ENCODE measurements at regions not wholly inside any gene's neighbourhood (a gene's known extent, or its start where the extent isn't known, plus 50 kb on each side); places are given as distances from the start of the nearest gene placed in this dataset.

- TF ChIP-seq POLR2A (IDR thresholded peaks at IDR 0.05): no peak
Measured at GRCh38 chr5:174303437-174304045, 258.0 kb downstream of the NSG2 start.

GRCh38 chr5:174305241-174305681 lies 259.8 kb downstream of the NSG2 start:
- DNase-seq (ENCODE audit: low spot score in 2 of 2): no peak
- Histone ChIP-seq H3K4me3 (no peak overlapping the region), H3K4me1 (no peaks in the 10 kb centered on the region), H3K36me3 (no peaks in the 10 kb centered on the region), H3K27me3 (no peaks in the 10 kb centered on the region), H3K27ac (no peak overlapping the region), H3K9me3 (no peaks in the 10 kb centered on the region)
- intact Hi-C loops (cut with DNase I; ENCODE audit: low total_unique reads): no loop called here
- no peak for TF ChIP-seq POLR2A (IDR thresholded peaks at IDR 0.05)
- TF ChIP-seq POLR2AphosphoS5 (IDR thresholded peaks at IDR 0.05): no peak
- TF ChIP-seq CTCF (IDR thresholded peaks at IDR 0.05): no peak

More at GRCh38 chr5:174303437-174304045, 258.0 kb downstream of the NSG2 start:
- Histone ChIP-seq H3K36me3 (no peaks in the 10 kb centered on the region), H3K4me3 (no peak overlapping the region), H3K27ac (no peak overlapping the region), H3K4me1 (no peaks in the 10 kb centered on the region), H3K27me3 (no peaks in the 10 kb centered on the region), H3K9me3 (no peaks in the 10 kb centered on the region)
- intact Hi-C loops (cut with DNase I; ENCODE audit: low total_unique reads): no loop called here
- no peak for DNase-seq (ENCODE audit: low spot score in 2 of 2)

- H3K9me3 ChIP-seq: no peaks in the 10 kb centered on the region
- no peak for DNase-seq (ENCODE audit: low spot score in 2 of 2)
- intact Hi-C loops (cut with DNase I; ENCODE audit: low total_unique reads): no loop called here
- H3K4me3 ChIP-seq: no peak overlapping the region
- H3K27me3 ChIP-seq: no peaks in the 10 kb centered on the region
- TF ChIP-seq CTCF (IDR thresholded peaks at IDR 0.05) (no peak), POLR2AphosphoS5 (IDR thresholded peaks at IDR 0.05) (no peak), POLR2A (IDR thresholded peaks at IDR 0.05) (no peak)
- no peaks in the 10 kb centered on the region for H3K36me3 ChIP-seq
- H3K4me1 ChIP-seq: no peaks in the 10 kb centered on the region
- H3K27ac ChIP-seq: no peak overlapping the region
Measured at GRCh38 chr5:174306345-174307030, 261.0 kb downstream of the NSG2 start.

GRCh38 chr5:174307031-174307408 lies 261.5 kb downstream of the NSG2 start:
- Histone ChIP-seq H3K27ac (no peak overlapping the region), H3K9me3 (no peaks in the 10 kb centered on the region), H3K4me1 (no peaks in the 10 kb centered on the region), H3K36me3 (no peaks in the 10 kb centered on the region), H3K4me3 (no peak overlapping the region), H3K27me3 (no peaks in the 10 kb centered on the region)
- intact Hi-C loops (cut with DNase I; ENCODE audit: low total_unique reads): no loop called here
- DNase-seq (ENCODE audit: low spot score in 2 of 2): peak in 1 of 2 donors; percentile 3
- TF ChIP-seq POLR2A (IDR thresholded peaks at IDR 0.05) (no peak), CTCF (IDR thresholded peaks at IDR 0.05) (no peak), POLR2AphosphoS5 (IDR thresholded peaks at IDR 0.05) (no peak)

- H3K27ac ChIP-seq: no peak overlapping the region
- no peak for TF ChIP-seq POLR2AphosphoS5 (IDR thresholded peaks at IDR 0.05)
- TF ChIP-seq CTCF (IDR thresholded peaks at IDR 0.05): no peak
- no peak for TF ChIP-seq POLR2A (IDR thresholded peaks at IDR 0.05)
- no peaks in the 10 kb centered on the region for H3K36me3 ChIP-seq
- H3K27me3 ChIP-seq: no peaks in the 10 kb centered on the region
- DNase-seq (ENCODE audit: low spot score in 2 of 2): peak in 1 of 2 donors; percentile 4
- H3K4me1 ChIP-seq: no peaks in the 10 kb centered on the region
- H3K9me3 ChIP-seq: no peaks in the 10 kb centered on the region
- H3K4me3 ChIP-seq: no peak overlapping the region
- intact Hi-C loops (cut with DNase I; ENCODE audit: low total_unique reads): no loop called here
Measured at GRCh38 chr5:174307656-174308271, 262.3 kb downstream of the NSG2 start.
